Trophoblast cell (in vitro differentiated cells and primary cell): ENCODE measurements at regions not wholly inside any gene's neighbourhood (a gene's known extent, or its start where the extent isn't known, plus 50 kb on each side); places are given as distances from the start of the nearest gene placed in this dataset.

Source experiments
- DNase-seq, 2 donors: peaks; one replicate each; pipeline ENCODE4 v3.0.0-alpha.2; 2016
- H2AFZ ChIP-seq: 2 replicates; pipeline ENCODE4 v1.6.1; 2013; ENCODE audit warnings: low read length, moderate library complexity, mild to moderate bottlenecking; ENCODE audit not compliant: insufficient read depth, poor library complexity
- H2AK5ac ChIP-seq: 2 replicates; pipeline ENCODE4 v1.6.1; 2013; ENCODE audit warnings: mild to moderate bottlenecking, low read length
- H2BK120ac ChIP-seq: 2 replicates; pipeline ENCODE4 v1.6.1; 2013; ENCODE audit warnings: low read length, mild to moderate bottlenecking, moderate library complexity; ENCODE audit not compliant: insufficient read depth, poor library complexity
- H2BK12ac ChIP-seq: 2 replicates; pipeline ENCODE4 v1.6.1; 2013; ENCODE audit warnings: mild to moderate bottlenecking, low read length, moderate library complexity
- H2BK5ac ChIP-seq: 2 replicates; pipeline ENCODE4 v1.6.1; 2013; ENCODE audit warnings: low read length, low read depth, moderate library complexity, mild to moderate bottlenecking; ENCODE audit not compliant: poor library complexity
- H3K14ac ChIP-seq: 2 replicates; pipeline ENCODE4 v1.6.1; 2013; ENCODE audit warnings: mild to moderate bottlenecking, low read length
- H3K18ac ChIP-seq: 2 replicates; pipeline ENCODE4 v1.6.1; 2013; ENCODE audit warnings: mild to moderate bottlenecking, low read length
- H3K23ac ChIP-seq: 2 replicates; pipeline ENCODE4 v1.6.1; 2013; ENCODE audit warnings: low read length
- H3K27ac ChIP-seq: 2 replicates; pipeline ENCODE4 v1.5.1; 2013; ENCODE audit warnings: low read depth, mild to moderate bottlenecking, inconsistent platforms, low read length, moderate library complexity
- H3K27me3 ChIP-seq: 2 replicates; pipeline ENCODE4 v1.6.1; 2013; ENCODE audit warnings: inconsistent platforms, mild to moderate bottlenecking, low read length, moderate library complexity; ENCODE audit not compliant: insufficient read depth
- H3K36me3 ChIP-seq, 2 experiments: 1 replicate in 1 of 2; 2 replicates in 1 of 2; pipeline ENCODE4 v1.6.1; 2013; ENCODE audit warnings: low read length in 2 of 2, mild to moderate bottlenecking in 2 of 2, moderate library complexity in 1 of 2; ENCODE audit not compliant: insufficient read depth in 2 of 2, control insufficient read depth in 1 of 2
- H3K4ac ChIP-seq: 2 replicates; pipeline ENCODE4 v1.6.1; 2013; ENCODE audit warnings: low read depth, mild to moderate bottlenecking, low read length, moderate library complexity
- H3K4me1 ChIP-seq, 2 experiments: 1 replicate in 1 of 2; 2 replicates in 1 of 2; pipeline ENCODE4 v1.6.1; 2013; ENCODE audit warnings: low read length in 2 of 2, mild to moderate bottlenecking in 2 of 2, moderate library complexity in 1 of 2; ENCODE audit not compliant: insufficient read depth in 2 of 2, control insufficient read depth in 1 of 2
- H3K4me2 ChIP-seq: 2 replicates; pipeline ENCODE4 v1.6.1; 2013; ENCODE audit warnings: inconsistent platforms, mild to moderate bottlenecking, low read length, moderate library complexity
- H3K4me3 ChIP-seq: 2 replicates; pipeline ENCODE4 v1.5.1; 2013; ENCODE audit warnings: mild to moderate bottlenecking, low read depth, low read length, inconsistent platforms
- H3K79me1 ChIP-seq: one replicate; pipeline ENCODE4 v1.6.1; 2013; ENCODE audit warnings: low read length
- H3K79me2 ChIP-seq: 2 replicates; pipeline ENCODE4 v1.6.1; 2013; ENCODE audit warnings: low read length, mild to moderate bottlenecking; ENCODE audit not compliant: control insufficient read depth, insufficient read depth, poor library complexity
- H3K9ac ChIP-seq: 2 replicates; pipeline ENCODE4 v1.6.1; 2013; ENCODE audit warnings: mild to moderate bottlenecking, low read length
- H3K9me3 ChIP-seq: 2 replicates; pipeline ENCODE4 v1.6.1; 2013; ENCODE audit warnings: low read depth, mild to moderate bottlenecking, control low read depth, inconsistent platforms, low read length; ENCODE audit not compliant: insufficient read depth
- H4K12ac ChIP-seq: 2 replicates; pipeline ENCODE4 v1.6.1; 2013; ENCODE audit warnings: low read depth, mild to moderate bottlenecking, low read length, moderate library complexity
- H4K8ac ChIP-seq: 2 replicates; pipeline ENCODE4 v1.6.1; 2013; ENCODE audit warnings: low read depth, mild to moderate bottlenecking, low read length, moderate library complexity
- H4K91ac ChIP-seq: one replicate; pipeline ENCODE4 v1.6.1; 2013; ENCODE audit warnings: low read depth, mild to moderate bottlenecking, low read length, moderate library complexity
- WGBS: extraction: QIAGEN DNeasy Blood & Tissue Kit; methylation state at CpG from one replicate; pipeline ENCODE4 v1.1.7; 2013; ENCODE audit warnings: missing lambda C conversion rate; ENCODE audit not compliant: insufficient read length, insufficient coverage; ENCODE audit errors: extremely low coverage; 5-methylcytosine and 5-hydroxymethylcytosine counted together

- no peaks in the 10 kb centered on the region for H3K79me2 ChIP-seq
- no peak overlapping the region for H4K12ac ChIP-seq
- no peak overlapping the region for H2BK5ac ChIP-seq
- no peak overlapping the region for H3K14ac ChIP-seq
- no peak overlapping the region for H3K4ac ChIP-seq
- WGBS: no CpG with 5 or more reads among the region's 4 CpGs
- H2BK120ac ChIP-seq: no peak overlapping the region
- H3K27me3 ChIP-seq: no peaks in the 10 kb centered on the region
- no peak overlapping the region for H3K4me2 ChIP-seq
- H2BK12ac ChIP-seq: peak overlapping the region; percentile 23
- no peak overlapping the region for H2AFZ ChIP-seq
- no peaks in the 10 kb centered on the region for H3K79me1 ChIP-seq
- no peak overlapping the region for H3K4me3 ChIP-seq
- H3K9me3 ChIP-seq: no peaks in the 10 kb centered on the region
- H3K18ac ChIP-seq: no peak overlapping the region
- H2AK5ac ChIP-seq: no peak overlapping the region
- no peak overlapping the region for H3K9ac ChIP-seq
- no peak overlapping the region for H3K23ac ChIP-seq
- H3K27ac ChIP-seq: no peak overlapping the region
- no peaks in the 10 kb centered on the region for H3K36me3 ChIP-seq
- peaks cover 0 to 6% of the 10 kb centered on the region in 2 experiments for H3K4me1 ChIP-seq
- DNase-seq: no peak
- no peak overlapping the region for H4K91ac ChIP-seq
- H4K8ac ChIP-seq: no peak overlapping the region
These were observed 386.9 kb upstream of the MAN1A1 start for GRCh38 chr6:119736296-119737021.

GRCh38 chr6:119735530-119735929 is 386.0 kb upstream of the MAN1A1 start:
- Histone ChIP-seq H3K79me1 (no peaks in the 10 kb centered on the region), H3K9me3 (no peaks in the 10 kb centered on the region), H3K79me2 (no peaks in the 10 kb centered on the region), H3K4me1 (peaks cover 0 to 6% of the 10 kb centered on the region in 2 experiments), H4K91ac (no peak overlapping the region), H2AK5ac (no peak overlapping the region), H2AFZ (no peak overlapping the region), H3K27ac (no peak overlapping the region), H3K23ac (no peak overlapping the region), H3K27me3 (no peaks in the 10 kb centered on the region), H2BK5ac (no peak overlapping the region), H2BK12ac (no peak overlapping the region), H4K8ac (no peak overlapping the region), H3K36me3 (no peaks in the 10 kb centered on the region), H3K4ac (no peak overlapping the region), H4K12ac (no peak overlapping the region), H3K4me2 (no peak overlapping the region), H3K4me3 (no peak overlapping the region), H3K9ac (no peak overlapping the region), H3K18ac (no peak overlapping the region), H3K14ac (no peak overlapping the region), H2BK120ac (no peak overlapping the region)
- WGBS: no CpG with 5 or more reads among the region's 4 CpGs
- no peak for DNase-seq

GRCh38 chr6:119734227-119734626 is 384.7 kb upstream of the MAN1A1 start:
- Histone ChIP-seq H2BK120ac (no peak overlapping the region), H3K9me3 (no peaks in the 10 kb centered on the region), H3K79me2 (no peaks in the 10 kb centered on the region), H3K4me2 (no peak overlapping the region), H4K91ac (no peak overlapping the region), H3K4me1 (peaks cover 0 to 6% of the 10 kb centered on the region in 2 experiments), H4K8ac (no peak overlapping the region), H3K27ac (no peak overlapping the region), H2BK12ac (no peak overlapping the region), H3K36me3 (no peaks in the 10 kb centered on the region), H3K27me3 (no peaks in the 10 kb centered on the region), H3K9ac (no peak overlapping the region), H3K4me3 (no peak overlapping the region), H3K23ac (no peak overlapping the region), H4K12ac (no peak overlapping the region), H3K18ac (no peak overlapping the region), H2BK5ac (no peak overlapping the region), H2AK5ac (no peak overlapping the region), H3K14ac (no peak overlapping the region), H3K79me1 (no peaks in the 10 kb centered on the region), H3K4ac (no peak overlapping the region), H2AFZ (no peak overlapping the region)
- DNase-seq: no peak
- WGBS: no CpG with 5 or more reads among the region's 1 CpG

GRCh38 chr6:119728935-119729334 is 379.4 kb upstream of the MAN1A1 start:
- Histone ChIP-seq H3K9me3 (no peaks in the 10 kb centered on the region), H3K23ac (no peak overlapping the region), H3K27ac (no peak overlapping the region), H3K27me3 (no peaks in the 10 kb centered on the region), H2BK5ac (no peak overlapping the region), H4K91ac (no peak overlapping the region), H2AFZ (no peak overlapping the region), H3K9ac (no peak overlapping the region), H3K36me3 (no peaks in the 10 kb centered on the region), H3K79me1 (peaks cover 8% of the 10 kb centered on the region), H3K18ac (no peak overlapping the region), H4K12ac (no peak overlapping the region), H3K14ac (no peak overlapping the region), H3K4ac (no peak overlapping the region), H3K79me2 (no peaks in the 10 kb centered on the region), H4K8ac (no peak overlapping the region), H2AK5ac (no peak overlapping the region), H3K4me3 (no peak overlapping the region), H3K4me2 (no peak overlapping the region), H2BK120ac (no peak overlapping the region), H3K4me1 (peaks cover 13 to 15% of the 10 kb centered on the region in 2 experiments), H2BK12ac (no peak overlapping the region)
- no CpG with 5 or more reads among the region's 3 CpGs for WGBS
- no peak for DNase-seq
